ENCODE measurements at regions not wholly inside any gene's neighbourhood (a gene's known extent, or its start where the extent isn't known, plus 50 kb on each side); places are given as distances from the start of the nearest gene placed in this dataset.
"Not testable (repeated sequence)": the region's sequence is repeated elsewhere in the genome, so short reads cannot be mapped to it uniquely, and the experiment has no call there.

GRCh38 chr18:43887491-43887890, 610.2 kb upstream of the SYT4 start:
- no peak for DNase-seq

DNA sequence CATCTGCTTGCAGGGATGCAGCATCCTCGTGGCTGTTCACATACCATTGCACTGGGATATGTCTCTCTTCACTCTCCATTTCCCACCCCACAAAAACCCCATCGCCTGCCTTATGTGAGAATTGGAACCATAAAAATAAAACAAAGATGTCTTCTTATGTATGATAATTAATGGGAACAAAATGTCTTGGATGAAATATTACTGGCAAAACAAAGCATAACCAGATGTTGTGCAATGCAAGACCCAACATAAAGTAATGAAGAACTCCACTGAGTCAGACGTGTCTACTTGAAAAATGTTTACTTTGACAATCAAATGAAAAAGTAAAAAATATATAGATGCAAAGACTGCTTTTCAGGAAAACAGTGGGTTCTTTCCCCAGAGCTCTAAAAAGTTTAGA, 611.3 kb upstream of the SYT4 start:
- DNase-seq: no peak

GRCh38 chr18:43893001-43893637, 615.8 kb upstream of the SYT4 start:
- no peak for DNase-seq

GRCh38 chr18:43904209-43904837, 627.0 kb upstream of the SYT4 start:
- DNase-seq: no peak

DNA sequence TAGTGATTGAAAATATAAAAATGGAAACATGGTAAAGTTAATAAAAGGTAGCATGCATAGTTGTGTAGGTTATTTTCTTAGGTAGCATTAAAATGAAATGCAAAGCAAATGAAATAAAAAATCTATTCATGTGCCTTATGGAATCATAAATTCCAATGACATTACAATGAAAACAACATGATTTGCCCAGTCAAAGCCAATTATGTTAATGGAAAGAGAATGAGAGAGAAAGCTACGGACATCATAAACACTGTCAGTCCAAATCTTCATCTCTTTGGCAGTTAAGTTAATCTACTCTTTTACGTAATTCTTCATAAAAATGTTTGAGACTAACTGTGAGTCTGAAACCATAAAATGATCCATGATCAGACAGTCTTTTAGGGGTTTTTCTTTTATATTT, 636.7 kb upstream of the SYT4 start:
- DNase-seq: no peak

- DNase-seq: no peak
Observed at GRCh38 chr18:43916984-43917383, 639.7 kb upstream of the SYT4 start.

- DNase-seq: no peak
Observed at GRCh38 chr18:43917520-43917919, 640.2 kb upstream of the SYT4 start.

DNA sequence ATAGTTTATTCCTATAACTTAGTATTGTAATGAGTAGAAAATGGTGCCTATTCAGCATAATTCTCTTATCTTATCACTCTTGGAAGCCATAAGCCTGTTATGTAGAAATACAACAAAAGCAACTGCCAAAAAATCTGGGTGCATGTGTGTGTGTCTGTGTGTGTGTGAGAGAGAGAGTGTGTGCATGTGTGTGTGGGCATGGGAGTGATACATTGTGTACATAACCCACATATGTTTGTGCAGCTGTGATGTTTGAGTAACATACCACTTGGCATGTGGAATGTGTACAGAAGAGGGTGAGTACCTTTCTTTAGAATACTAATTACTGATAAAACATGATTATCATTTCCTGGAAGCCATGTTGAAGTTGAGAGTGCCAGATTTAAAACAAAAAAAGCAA, 642.3 kb upstream of the SYT4 start:
- DNase-seq: no peak

- DNase-seq: no peak
Observed at GRCh38 chr18:43931439-43931838, 654.1 kb upstream of the SYT4 start.

- DNase-seq: no peak
Observed at GRCh38 chr18:43932140-43932539, 654.9 kb upstream of the SYT4 start.

DNA sequence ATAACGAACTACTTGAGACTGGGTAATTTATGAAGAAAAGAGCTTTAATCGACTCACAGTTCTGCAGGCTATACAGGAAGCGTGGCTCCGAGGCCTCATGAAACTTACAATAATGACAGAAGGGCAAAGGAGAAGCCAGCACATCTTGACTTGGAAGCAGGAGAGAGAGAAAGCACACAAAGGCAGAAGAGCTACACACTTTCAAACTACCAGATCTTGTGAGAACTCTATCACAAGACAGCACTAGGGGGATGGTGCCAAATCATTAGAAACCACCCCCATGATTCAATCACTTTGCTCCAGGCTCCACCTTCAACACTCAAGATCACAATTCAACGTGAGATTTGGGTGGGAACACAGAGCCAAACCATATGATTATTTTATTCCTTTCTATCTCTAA, 655.9 kb upstream of the SYT4 start:
- DNase-seq: no peak

- DNase-seq: no peak
Observed at GRCh38 chr18:43934322-43934721, 657.0 kb upstream of the SYT4 start.

DNA sequence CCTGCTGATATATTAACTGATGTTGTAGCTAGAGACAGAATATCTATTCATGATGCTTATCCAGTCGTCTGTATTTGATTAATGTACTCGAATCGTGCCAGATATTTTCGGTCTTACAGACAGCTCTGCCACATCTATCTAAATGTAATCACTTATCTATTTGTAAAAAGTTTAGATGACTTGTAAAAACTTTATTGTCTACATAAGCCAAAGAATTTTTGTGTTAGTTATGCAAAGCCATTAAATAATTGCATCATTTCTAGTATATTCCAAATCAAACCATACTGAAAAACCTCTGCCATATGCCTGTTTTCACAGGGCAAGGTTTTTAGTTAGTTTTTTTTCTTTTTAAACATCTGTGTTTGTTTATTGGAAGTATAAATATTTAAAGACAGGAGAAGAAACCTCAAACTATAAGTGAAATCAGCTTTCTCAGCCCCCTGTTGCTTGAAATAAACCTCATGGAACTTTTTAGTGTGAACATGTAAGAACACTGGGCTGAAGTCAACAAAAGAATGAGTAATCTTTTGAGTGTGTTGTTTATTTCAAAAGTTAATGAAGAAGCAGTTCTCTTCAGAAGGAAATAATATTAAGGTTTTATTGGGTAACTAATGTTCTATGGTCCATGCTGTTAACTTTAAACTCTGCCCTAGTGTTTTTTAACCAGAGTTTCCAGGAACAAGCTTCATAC, 657.6 kb upstream of the SYT4 start:
- DNase-seq: no peak

DNA sequence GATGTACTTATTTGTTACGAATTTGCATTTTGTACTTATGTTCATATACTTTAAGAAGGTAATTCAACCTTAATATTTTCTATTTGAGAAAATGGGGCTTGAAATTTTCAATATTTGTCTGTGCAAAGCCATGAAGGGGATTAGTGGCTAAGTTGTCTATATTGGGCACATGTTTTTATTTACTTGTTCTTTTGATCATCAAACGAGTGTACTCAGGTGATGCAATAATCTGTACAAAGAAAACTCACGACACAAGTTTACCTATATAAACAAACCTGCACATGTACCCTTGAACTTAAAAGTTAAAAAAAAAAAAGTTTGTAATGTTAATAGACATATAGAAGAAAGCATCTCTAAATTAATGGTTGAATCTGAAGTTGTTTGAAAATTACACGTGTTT, 658.9 kb upstream of the SYT4 start:
- DNase-seq: no peak

- DNase-seq: no peak
Observed at GRCh38 chr18:43949291-43949690, 672.0 kb upstream of the SYT4 start.

- no peak for DNase-seq
Observed at GRCh38 chr18:43950062-43950461, 672.8 kb upstream of the SYT4 start.

DNA sequence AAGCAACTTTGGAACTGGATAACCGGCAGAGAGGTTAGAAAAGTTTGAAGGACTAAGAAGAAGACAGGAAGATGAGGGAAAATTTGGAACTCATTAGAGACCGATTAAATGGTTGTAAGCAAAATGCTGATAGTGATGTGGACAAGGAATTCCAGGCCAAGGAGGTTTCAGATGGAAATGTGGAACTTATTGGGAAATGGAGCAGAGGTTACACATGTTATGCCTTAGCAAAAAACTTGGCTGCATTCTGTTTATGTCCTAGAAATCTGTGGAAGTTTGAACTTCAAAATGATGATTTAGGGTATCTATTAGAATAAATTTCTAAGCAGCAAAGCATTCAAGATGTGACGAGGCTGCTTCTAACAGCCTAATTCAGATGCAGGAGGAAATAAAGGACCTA, 675.1 kb upstream of the SYT4 start:
- no peak for DNase-seq

- no peak for DNase-seq
Observed at GRCh38 chr18:43961722-43962121, 684.4 kb upstream of the SYT4 start.

DNA sequence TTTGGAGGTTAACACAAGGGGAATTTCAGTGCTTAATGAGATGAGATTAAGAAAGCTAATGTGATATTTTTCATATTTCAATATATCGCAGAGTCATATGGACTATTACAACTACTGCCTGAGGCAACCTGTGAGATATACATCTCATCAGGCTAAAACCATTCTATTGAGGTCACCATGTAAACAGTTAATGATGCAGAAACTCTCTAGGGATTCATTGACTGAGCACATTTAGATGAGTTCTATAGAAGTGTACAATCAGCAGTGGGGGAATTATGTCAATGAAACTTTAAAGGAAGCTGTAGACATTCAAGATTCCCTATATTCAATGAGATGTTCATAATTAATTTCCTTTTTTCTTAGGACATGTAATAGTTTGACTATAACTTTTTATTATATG, 687.4 kb upstream of the SYT4 start:
- DNase-seq: no peak

GRCh38 chr18:43965691-43966090, 688.4 kb upstream of the SYT4 start:
- no peak for DNase-seq

GRCh38 chr18:43970656-43971055, 693.4 kb upstream of the SYT4 start:
- no peak for DNase-seq

GRCh38 chr18:43978174-43978573, 700.9 kb upstream of the SYT4 start:
- DNase-seq: no peak

DNA sequence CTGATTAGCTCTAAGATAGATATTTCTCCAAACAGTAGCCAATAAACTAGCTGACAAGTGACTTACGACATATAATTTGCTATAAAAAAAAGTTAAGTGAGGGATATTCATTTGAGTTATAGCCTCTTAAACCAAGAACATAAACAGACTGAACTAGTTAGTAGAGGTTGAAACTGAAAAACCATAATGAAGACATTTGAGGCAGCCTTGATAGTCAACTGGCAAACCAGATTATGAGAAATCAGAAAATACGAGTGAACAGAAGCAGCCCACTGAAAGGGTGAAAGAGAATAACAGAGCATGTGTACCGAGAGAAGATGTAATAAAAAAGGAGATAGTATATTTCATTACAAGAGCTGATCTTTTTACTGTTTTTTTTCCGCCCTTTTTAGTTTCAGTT, 698.1 kb upstream of the SETBP1 start:
- no peak for DNase-seq

DNA sequence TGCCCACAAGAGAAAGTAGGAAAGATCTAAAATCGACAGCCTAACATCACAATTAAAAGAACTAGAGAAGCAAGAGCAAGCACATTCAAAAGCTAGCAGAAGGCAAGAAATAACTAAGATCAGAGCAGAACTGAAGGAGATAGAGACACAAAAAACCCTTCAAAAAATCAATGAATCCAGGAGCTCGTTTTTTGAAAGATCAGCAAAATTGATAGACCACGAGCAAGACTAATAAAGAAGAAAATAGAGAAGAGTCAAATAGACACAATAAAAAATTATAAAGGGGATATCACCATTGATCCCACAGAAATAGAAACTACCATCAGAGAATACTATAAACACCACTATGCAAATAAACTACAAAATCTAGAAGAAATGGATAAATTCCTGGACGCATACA, 693.6 kb upstream of the SETBP1 start:
- DNase-seq: not testable (repeated sequence)

GRCh38 chr18:43992741-43993140, 687.9 kb upstream of the SETBP1 start:
- DNase-seq: no peak

All from T-helper 1 cell (primary cell).